NT2/D1 (cell line): ENCODE measurements at regions not wholly inside any gene's neighbourhood (a gene's known extent, or its start where the extent isn't known, plus 50 kb on each side); places are given as distances from the start of the nearest gene placed in this dataset.

Experiments used
- SUZ12 ChIP-seq: IDR thresholded peaks from 2 replicates; pipeline ENCODE4 v1.6.1; 2011; ENCODE audit not compliant: insufficient read length, insufficient read depth; ENCODE audit errors: extremely low read depth
- ZNF274 ChIP-seq: IDR thresholded peaks from 2 replicates; pipeline ENCODE4 v1.6.1; 2011; ENCODE audit warnings: mild to moderate bottlenecking, low read depth, low read length

- TF ChIP-seq SUZ12 (no peak), ZNF274 (no peak)
These were observed 457.5 kb upstream of the GRID2 start for GRCh38 chr4:91846233-91846632.
